Testis (tissue), 2 donors: ENCODE measurements at regions not wholly inside any gene's neighbourhood (a gene's known extent, or its start where the extent isn't known, plus 50 kb on each side); places are given as distances from the start of the nearest gene placed in this dataset.
"Not testable (repeated sequence)": the region's sequence is repeated elsewhere in the genome, so short reads cannot be mapped to it uniquely, and the experiment has no call there.

Experiments
- DNase-seq: peaks from one replicate; pipeline ENCODE4 v3.0.0-alpha.2; 2019
- H3K27ac ChIP-seq, 2 donors: fragments of 200-600 bp; sonication (generic); one replicate each; pipeline ENCODE4 v1.5.1; 2019
- H3K27me3 ChIP-seq: fragments of 200-600 bp; sonication (generic); one replicate; pipeline ENCODE4 v1.5.1; 2019
- H3K36me3 ChIP-seq: fragments of 200-600 bp; sonication (generic); one replicate; pipeline ENCODE4 v1.5.1; 2017; ENCODE audit warnings: low read depth; ENCODE audit errors: missing control alignments
- H3K4me1 ChIP-seq: fragments of 200-600 bp; sonication (generic); one replicate; pipeline ENCODE4 v1.5.1; 2019
- H3K4me3 ChIP-seq, 2 donors: fragments of 200-600 bp; sonication (generic); one replicate each; pipeline ENCODE4 v1.5.1; 2017 to 2019
- H3K9me3 ChIP-seq: fragments of 200-600 bp; sonication (generic); one replicate; pipeline ENCODE4 v1.5.1; 2017
- CTCF ChIP-seq, 3 experiments: fragments of 450-650 bp in 2 of 3; fragments of 200-600 bp in 1 of 3; sonication (generic) in 1 of 3; IDR thresholded peaks; one replicate each; pipeline ENCODE4 v1.5.1; 2016 to 2019; ENCODE audit warnings: antibody characterized with exemption in 3 of 3, mild to moderate bottlenecking in 2 of 3, moderate library complexity in 1 of 3
- POLR2A ChIP-seq: fragments of 450-650 bp; IDR thresholded peaks from one replicate; pipeline ENCODE4 v1.6.1; 2017; ENCODE audit warnings: antibody characterized with exemption, mild to moderate bottlenecking, moderate library complexity
- WGBS, 2 donors: methylation state at CpG; one replicate each; pipeline ENCODE4 v1.1.5; 2018; 5-methylcytosine and 5-hydroxymethylcytosine counted together
- intact Hi-C: fragments of 100-400 bp; cut with DNase I; formaldehyde crosslinking; loops from one replicate; pipeline ENCODE4 v1.15.1; 2023; ENCODE audit warnings: low total_unique reads

GRCh38 chrX:1700757-1701156 is 85.9 kb downstream of the ASMT start:
- no peak for TF ChIP-seq CTCF (IDR thresholded peaks at IDR 0.05)
- no peak for TF ChIP-seq POLR2A
- DNase-seq, result no peak
- Histone ChIP-seq H3K27ac (no peak overlapping the region), H3K9me3 (no peaks in the 10 kb centered on the region), H3K4me1 (no peaks in the 10 kb centered on the region), H3K36me3 (no peaks in the 10 kb centered on the region), H3K27me3 (no peaks in the 10 kb centered on the region), H3K4me3 (no peak overlapping the region)
- intact Hi-C loops, result no loop called here
- WGBS, 2 donors, result 70 to 77% methylated on average over 11 of the region's 11 CpGs

- intact Hi-C loops, H3K4me1 ChIP-seq, H3K27ac ChIP-seq, H3K36me3 ChIP-seq, DNase-seq, H3K4me3 ChIP-seq, H3K9me3 ChIP-seq, H3K27me3 ChIP-seq: not testable (repeated sequence)
- 82 to 84% methylated on average over 9 to 14 of the region's 15 CpGs for WGBS, 2 donors
Observed at GRCh38 chrX:1701396-1701901, 86.6 kb downstream of the ASMT start.

GRCh38 chrX:1702142-1702541 is 87.3 kb downstream of the ASMT start:
- intact Hi-C loops, H3K27ac ChIP-seq, H3K36me3 ChIP-seq, H3K27me3 ChIP-seq, H3K9me3 ChIP-seq, H3K4me1 ChIP-seq, DNase-seq, H3K4me3 ChIP-seq: not testable (repeated sequence)
- 78 to 100% methylated on average over 1 to 8 of the region's 12 CpGs for WGBS, 2 donors

- H3K4me1 ChIP-seq, H3K36me3 ChIP-seq, intact Hi-C loops, H3K9me3 ChIP-seq, DNase-seq, H3K27ac ChIP-seq, H3K4me3 ChIP-seq, H3K27me3 ChIP-seq: not testable (repeated sequence)
- WGBS, 2 donors, result 75 to 76% methylated on average over 10 to 14 of the region's 14 CpGs
Observed at GRCh38 chrX:1702557-1702956, 87.7 kb downstream of the ASMT start.

GRCh38 chrX:1709277-1709676 is 94.4 kb downstream of the ASMT start:
- WGBS, 2 donors, result 93 to 97% methylated on average over 13 to 23 of the region's 25 CpGs
- intact Hi-C loops, H3K27me3 ChIP-seq, H3K9me3 ChIP-seq, H3K4me1 ChIP-seq, H3K4me3 ChIP-seq, DNase-seq, H3K36me3 ChIP-seq, H3K27ac ChIP-seq: not testable (repeated sequence)

- Histone ChIP-seq H3K27me3 (no peaks in the 10 kb centered on the region), H3K36me3 (no peaks in the 10 kb centered on the region), H3K4me1 (no peaks in the 10 kb centered on the region), H3K27ac (no peak overlapping the region), H3K4me3 (no peak overlapping the region), H3K9me3 (no peaks in the 10 kb centered on the region)
- TF ChIP-seq POLR2A, result no peak
- TF ChIP-seq CTCF (IDR thresholded peaks at IDR 0.05), result no peak
- intact Hi-C loops, result no loop called here
- DNase-seq, result no peak
- WGBS, 2 donors, result 68 to 88% methylated on average over 2 of the region's 2 CpGs
Observed at GRCh38 chrX:1713296-1713695, 98.4 kb downstream of the ASMT start.

- no peak overlapping the region for H3K27ac ChIP-seq
- DNase-seq, result no peak
- intact Hi-C loops, result no loop called here
- H3K4me3 ChIP-seq, result no peak overlapping the region
- H3K27me3 ChIP-seq, result no peaks in the 10 kb centered on the region
- no peaks in the 10 kb centered on the region for H3K4me1 ChIP-seq
- H3K9me3 ChIP-seq, result no peaks in the 10 kb centered on the region
- TF ChIP-seq CTCF (IDR thresholded peaks at IDR 0.05), result no peak
- TF ChIP-seq POLR2A, result no peak
- H3K36me3 ChIP-seq, result no peaks in the 10 kb centered on the region
- 52 to 53% methylated on average over 8 of the region's 8 CpGs for WGBS, 2 donors
Observed at GRCh38 chrX:1717373-1717772, 102.5 kb downstream of the ASMT start.
